Astrocyte of the cerebellum (primary cell): ENCODE measurements at regions not wholly inside any gene's neighbourhood (a gene's known extent, or its start where the extent isn't known, plus 50 kb on each side); places are given as distances from the start of the nearest gene placed in this dataset.

Experiments used
- DNase-seq: peaks from one replicate; pipeline ENCODE4 v3.0.0-alpha.2; 2011; ENCODE audit warnings: low read depth
- H3K4me3 ChIP-seq: 2 replicates; pipeline ENCODE4 v1.5.1; 2011; ENCODE audit warnings: mild to moderate bottlenecking, low read depth, low read length, moderate library complexity
- CTCF ChIP-seq: IDR thresholded peaks from 2 replicates; pipeline ENCODE4 v1.5.1; 2012; ENCODE audit warnings: low read length, low read depth, moderate library complexity, mild to moderate bottlenecking; ENCODE audit errors: missing control alignments
- in situ Hi-C: cut with HindIII; loops from 2 replicates; pipeline ENCODE4 v1.10.0; 2017; ENCODE audit warnings: low sequenced_read_pairs

DNA sequence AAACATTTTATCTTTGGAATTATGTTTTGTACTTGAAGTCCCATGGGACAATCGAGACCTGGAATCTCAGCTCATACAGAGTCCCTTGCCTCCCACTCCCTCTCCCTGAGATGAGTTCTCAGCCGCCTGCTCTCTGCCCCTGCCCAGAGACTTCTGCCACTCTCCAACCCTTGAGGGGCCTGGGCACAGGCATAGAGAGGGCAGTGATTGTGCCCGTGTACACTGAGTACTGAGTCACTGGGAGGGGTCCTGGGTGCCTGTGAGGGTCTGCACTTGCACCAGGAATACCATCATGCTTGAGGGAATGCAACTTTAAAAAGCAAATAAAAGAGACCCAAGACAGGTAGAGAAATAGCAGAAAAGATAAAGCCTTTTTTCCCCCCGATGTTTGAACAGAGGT lies 453.8 kb upstream of the HS3ST5 start:
- in situ Hi-C loops: no loop called here

DNA sequence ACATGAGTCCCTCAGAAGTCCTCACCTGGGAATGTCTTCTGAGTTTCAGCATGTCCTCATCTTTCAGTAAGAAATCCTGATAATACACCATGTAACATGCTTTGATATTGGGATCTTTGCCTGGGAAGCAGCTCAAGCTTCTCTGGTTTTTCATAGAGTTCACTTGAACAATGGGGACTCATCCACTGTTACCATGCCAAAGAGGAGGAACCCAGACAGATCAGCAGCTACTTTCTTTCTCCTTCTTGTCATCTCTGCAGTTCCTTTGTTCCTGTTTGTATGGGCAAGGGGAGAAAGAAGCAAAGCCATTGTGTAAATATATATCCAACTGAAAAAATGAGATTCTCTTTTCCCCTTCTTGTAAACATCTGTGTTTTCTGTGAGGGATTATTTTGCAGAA lies 450.6 kb upstream of the HS3ST5 start:
- no peak for DNase-seq
- TF ChIP-seq CTCF: no peak
- in situ Hi-C loops: no loop called here
- H3K4me3 ChIP-seq: no peak overlapping the region

More for the DNA sequence above, 453.8 kb upstream of the HS3ST5 start:
- H3K4me3 ChIP-seq: no peak overlapping the region
- DNase-seq: no peak
- TF ChIP-seq CTCF: no peak

DNA sequence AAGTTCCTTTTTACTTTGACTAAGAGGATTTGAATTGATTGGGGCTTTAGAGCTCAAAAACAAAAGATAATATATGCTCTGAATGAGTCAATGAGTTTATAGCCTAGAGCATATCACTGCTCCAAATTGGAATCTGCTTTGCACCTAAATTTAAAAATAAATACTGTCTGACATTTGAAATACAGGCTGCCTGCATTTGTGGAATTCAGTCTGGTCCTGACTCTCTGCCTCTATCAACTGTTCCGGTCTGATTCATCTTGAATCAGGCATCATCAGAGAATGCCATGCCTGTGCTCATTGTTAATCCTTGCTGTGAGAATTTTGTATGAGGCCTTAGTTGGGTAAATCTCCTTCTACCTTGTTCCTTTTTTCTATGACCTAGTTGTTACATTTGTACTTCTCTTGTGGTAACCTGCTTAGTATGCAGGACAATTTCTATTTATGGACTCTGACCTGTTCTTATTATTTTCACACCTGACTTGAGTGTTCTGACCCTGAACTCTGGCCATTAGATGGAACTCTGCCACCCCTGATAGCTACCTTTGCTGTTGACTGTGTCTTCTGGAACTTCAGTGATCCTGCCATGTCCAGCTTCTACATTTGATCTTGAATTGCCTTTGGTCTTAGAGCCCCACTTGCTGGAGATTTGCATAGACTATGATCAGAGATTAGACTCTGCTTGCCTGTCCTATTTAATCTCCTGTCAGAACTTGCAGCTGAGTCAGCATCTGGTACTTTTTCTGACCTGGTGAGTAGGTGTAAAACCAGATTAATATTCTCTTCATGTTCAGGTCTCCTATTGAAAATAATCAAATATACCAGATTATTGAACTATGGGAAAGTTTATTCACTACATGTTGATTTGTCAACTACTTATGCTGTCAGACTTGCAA lies 442.7 kb upstream of the HS3ST5 start:
- no peak for DNase-seq
- TF ChIP-seq CTCF: no peak
- no peak overlapping the region for H3K4me3 ChIP-seq
- in situ Hi-C loops: no loop called here

DNA sequence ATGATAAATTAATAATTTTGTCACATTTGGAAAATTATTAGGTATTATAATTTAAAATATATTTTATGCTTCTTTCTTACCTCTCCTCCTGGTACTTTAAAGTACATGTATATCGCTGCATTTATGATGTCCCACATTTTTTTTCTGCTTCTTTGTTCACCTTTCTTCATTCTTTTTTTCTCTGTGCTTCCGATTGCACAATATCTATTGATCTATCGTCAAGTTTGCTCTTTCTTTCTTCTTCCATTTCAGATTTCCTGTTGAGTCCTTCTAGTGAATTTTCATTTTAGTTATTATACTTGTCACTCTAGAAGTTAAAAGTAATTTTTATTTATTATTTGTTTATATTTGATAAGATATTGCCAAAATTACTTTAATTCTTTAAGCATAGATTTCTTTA lies 441.0 kb upstream of the HS3ST5 start:
- H3K4me3 ChIP-seq: no peak overlapping the region
- DNase-seq: no peak
- TF ChIP-seq CTCF: no peak
- in situ Hi-C loops: no loop called here

DNA sequence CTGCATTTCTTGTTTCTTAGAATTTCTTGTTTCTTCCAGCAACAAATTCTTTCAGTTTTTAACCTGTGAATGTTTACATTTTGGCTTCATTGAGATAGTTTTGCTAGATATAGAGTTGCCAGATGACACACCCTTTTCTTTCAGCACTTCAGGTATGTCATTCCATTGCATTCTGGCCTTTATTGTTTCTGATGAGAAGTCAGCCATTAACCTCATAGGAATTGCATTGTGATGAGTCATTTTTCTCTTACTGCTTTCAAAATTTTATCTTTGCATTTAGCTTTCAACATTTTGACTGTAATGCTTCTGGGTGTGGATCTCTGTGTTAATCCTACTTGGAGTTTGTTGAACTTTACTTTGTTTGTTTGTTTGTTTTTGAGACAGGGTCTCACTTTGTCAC lies 440.3 kb upstream of the HS3ST5 start:
- no peak for TF ChIP-seq CTCF
- DNase-seq: no peak
- in situ Hi-C loops: no loop called here
- no peak overlapping the region for H3K4me3 ChIP-seq

DNA sequence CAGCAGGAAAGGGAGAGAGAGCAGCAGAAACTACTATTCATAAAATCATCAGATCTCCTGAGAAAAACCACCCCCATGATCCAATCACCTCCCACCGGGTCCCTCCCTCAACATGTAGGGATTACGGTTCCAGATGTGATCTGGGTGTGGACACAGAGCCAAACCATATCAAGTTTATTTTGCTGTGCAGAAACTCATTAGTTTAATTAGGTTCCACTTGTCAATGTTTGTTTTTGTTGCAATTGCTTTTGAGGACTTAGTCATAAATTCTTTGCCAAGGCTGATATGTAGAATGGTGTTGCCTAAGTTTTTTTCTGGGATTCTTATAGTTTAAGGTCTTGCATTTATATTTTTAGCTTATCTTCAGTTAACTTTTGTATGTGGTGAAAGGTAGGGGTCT lies 422.0 kb upstream of the HS3ST5 start:
- TF ChIP-seq CTCF: no peak
- in situ Hi-C loops: no loop called here
- no peak for DNase-seq
- no peak overlapping the region for H3K4me3 ChIP-seq
